Hepatocyte (in vitro differentiated cells): ENCODE measurements at regions not wholly inside any gene's neighbourhood (a gene's known extent, or its start where the extent isn't known, plus 50 kb on each side); places are given as distances from the start of the nearest gene placed in this dataset.

Experiments used
- DNase-seq: peaks from one replicate; pipeline ENCODE4 v3.0.0-alpha.2; 2016; ENCODE audit warnings: low spot score
- H2AFZ ChIP-seq: fragments of 200-600 bp; sonication (generic); 2 replicates; pipeline ENCODE4 v1.6.0; 2016; ENCODE audit warnings: antibody characterized with exemption, mild to moderate bottlenecking
- H3K27ac ChIP-seq: fragments of 200-600 bp; sonication (generic); 2 replicates; pipeline ENCODE4 v1.5.1; 2016; ENCODE audit warnings: mild to moderate bottlenecking
- H3K27me3 ChIP-seq: fragments of 200-600 bp; sonication (generic); 2 replicates; pipeline ENCODE4 v1.6.1; 2016
- H3K36me3 ChIP-seq: fragments of 200-600 bp; sonication (generic); replicated peaks from 2 replicates; pipeline ENCODE4 v1.5.1; 2016; ENCODE audit warnings: low read depth; ENCODE audit not compliant: insufficient read depth
- H3K4me1 ChIP-seq: fragments of 200-600 bp; sonication (generic); 2 replicates; pipeline ENCODE4 v1.5.1; 2016; ENCODE audit warnings: mild to moderate bottlenecking, moderate library complexity; ENCODE audit not compliant: insufficient read depth
- H3K4me2 ChIP-seq: fragments of 200-600 bp; sonication (generic); 2 replicates; pipeline ENCODE4 v1.6.0; 2016
- H3K4me3 ChIP-seq: fragments of 200-600 bp; sonication (generic); 2 replicates; pipeline ENCODE4 v1.5.1; 2016; ENCODE audit warnings: mild to moderate bottlenecking
- H3K79me2 ChIP-seq: fragments of 200-600 bp; sonication (generic); 2 replicates; pipeline ENCODE4 v1.6.0; 2017; ENCODE audit warnings: mild to moderate bottlenecking
- H3K9me2 ChIP-seq: fragments of 200-600 bp; sonication (generic); replicated peaks from 2 replicates; pipeline ENCODE4 v1.6.0; 2017; ENCODE audit warnings: mild to moderate bottlenecking; ENCODE audit not compliant: insufficient read depth
- H3K9me3 ChIP-seq: fragments of 200-600 bp; sonication (generic); 2 replicates; pipeline ENCODE4 v1.5.1; 2016; ENCODE audit warnings: low read depth, mild to moderate bottlenecking
- H4K20me1 ChIP-seq: fragments of 200-600 bp; sonication (generic); 2 replicates; pipeline ENCODE4 v1.6.0; 2016; ENCODE audit warnings: mild to moderate bottlenecking; ENCODE audit not compliant: insufficient read depth, poor library complexity, severe bottlenecking
- EZH2 ChIP-seq: fragments of 200-600 bp; sonication (generic); IDR thresholded peaks from 2 replicates; pipeline ENCODE4 v1.6.1; 2016; ENCODE audit warnings: antibody characterized with exemption, mild to moderate bottlenecking, borderline replicate concordance
- EZH2phosphoT487 ChIP-seq: fragments of 200-600 bp; sonication (generic); IDR thresholded peaks from one replicate; pipeline ENCODE4 v1.6.1; 2018; ENCODE audit warnings: antibody characterized with exemption, mild to moderate bottlenecking, low read depth, moderate library complexity; ENCODE audit not compliant: unreplicated experiment, severe bottlenecking
- WGBS: methylation state at CpG from one replicate; pipeline ENCODE4 v1.1.6; 2016; ENCODE audit warnings: low lambda C conversion rate; ENCODE audit errors: missing lambda C conversion rate; 5-methylcytosine and 5-hydroxymethylcytosine counted together
- TF ChIP-seq, protein P1 (sequence below): fragments of 200-600 bp; sonication (generic); IDR thresholded peaks from 2 replicates; pipeline ENCODE4 v1.5.1; 2016; ENCODE audit warnings: antibody characterized with exemption, mild to moderate bottlenecking; ENCODE audit not compliant: poor library complexity

DNA sequence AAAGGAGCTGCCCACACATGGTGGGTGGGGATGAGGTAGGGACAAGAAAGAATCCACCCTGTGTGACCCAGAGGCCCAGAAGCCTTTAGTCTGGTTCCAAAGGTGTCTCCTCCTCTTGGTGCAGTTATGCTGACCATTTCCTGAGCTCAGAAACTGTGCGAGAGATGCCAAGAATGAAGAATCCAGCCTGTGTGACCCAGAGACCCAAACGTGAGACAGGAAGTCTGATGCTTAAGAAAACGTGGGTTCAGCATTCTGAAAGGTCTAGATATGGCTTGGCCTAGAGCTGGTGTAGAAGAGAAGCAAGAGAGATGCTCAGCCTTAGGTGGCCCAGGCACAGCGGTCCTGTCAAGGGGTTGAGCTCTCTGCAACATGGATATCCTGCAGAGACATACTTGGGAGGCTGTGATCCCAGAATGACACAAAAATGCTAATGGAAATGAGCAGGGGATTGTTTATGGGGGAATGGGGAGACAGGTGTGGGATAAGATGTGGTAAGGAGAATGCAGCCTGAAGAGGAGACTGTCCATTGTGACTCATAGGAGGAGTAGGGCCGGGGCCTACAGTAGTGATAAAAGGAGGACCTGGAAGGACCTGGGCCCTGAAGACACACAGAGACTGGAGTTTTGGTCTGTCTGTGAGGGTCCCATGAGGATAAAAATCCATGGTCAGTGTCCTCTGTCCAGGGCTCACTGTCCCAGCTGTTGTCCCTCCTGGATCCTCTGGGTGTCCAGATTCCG lies 79.0 kb downstream of the ZNF280B start:
- Histone ChIP-seq H3K4me3 (no peak overlapping the region), H3K4me2 (no peak overlapping the region), H3K9me2 (no peaks in the 10 kb centered on the region), H4K20me1 (no peaks in the 10 kb centered on the region), H2AFZ (no peak overlapping the region), H3K27me3 (no peaks in the 10 kb centered on the region), H3K27ac (no peak overlapping the region), H3K36me3 (no peaks in the 10 kb centered on the region), H3K4me1 (no peaks in the 10 kb centered on the region), H3K9me3 (no peaks in the 10 kb centered on the region), H3K79me2 (no peaks in the 10 kb centered on the region)
- 66% methylated on average over 6 of the region's 6 CpGs for WGBS
- no peak for DNase-seq
- TF ChIP-seq, protein P1, sequence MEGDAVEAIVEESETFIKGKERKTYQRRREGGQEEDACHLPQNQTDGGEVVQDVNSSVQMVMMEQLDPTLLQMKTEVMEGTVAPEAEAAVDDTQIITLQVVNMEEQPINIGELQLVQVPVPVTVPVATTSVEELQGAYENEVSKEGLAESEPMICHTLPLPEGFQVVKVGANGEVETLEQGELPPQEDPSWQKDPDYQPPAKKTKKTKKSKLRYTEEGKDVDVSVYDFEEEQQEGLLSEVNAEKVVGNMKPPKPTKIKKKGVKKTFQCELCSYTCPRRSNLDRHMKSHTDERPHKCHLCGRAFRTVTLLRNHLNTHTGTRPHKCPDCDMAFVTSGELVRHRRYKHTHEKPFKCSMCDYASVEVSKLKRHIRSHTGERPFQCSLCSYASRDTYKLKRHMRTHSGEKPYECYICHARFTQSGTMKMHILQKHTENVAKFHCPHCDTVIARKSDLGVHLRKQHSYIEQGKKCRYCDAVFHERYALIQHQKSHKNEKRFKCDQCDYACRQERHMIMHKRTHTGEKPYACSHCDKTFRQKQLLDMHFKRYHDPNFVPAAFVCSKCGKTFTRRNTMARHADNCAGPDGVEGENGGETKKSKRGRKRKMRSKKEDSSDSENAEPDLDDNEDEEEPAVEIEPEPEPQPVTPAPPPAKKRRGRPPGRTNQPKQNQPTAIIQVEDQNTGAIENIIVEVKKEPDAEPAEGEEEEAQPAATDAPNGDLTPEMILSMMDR, result no peak
- no peak for TF ChIP-seq EZH2phosphoT487
- no peak for TF ChIP-seq EZH2

DNA sequence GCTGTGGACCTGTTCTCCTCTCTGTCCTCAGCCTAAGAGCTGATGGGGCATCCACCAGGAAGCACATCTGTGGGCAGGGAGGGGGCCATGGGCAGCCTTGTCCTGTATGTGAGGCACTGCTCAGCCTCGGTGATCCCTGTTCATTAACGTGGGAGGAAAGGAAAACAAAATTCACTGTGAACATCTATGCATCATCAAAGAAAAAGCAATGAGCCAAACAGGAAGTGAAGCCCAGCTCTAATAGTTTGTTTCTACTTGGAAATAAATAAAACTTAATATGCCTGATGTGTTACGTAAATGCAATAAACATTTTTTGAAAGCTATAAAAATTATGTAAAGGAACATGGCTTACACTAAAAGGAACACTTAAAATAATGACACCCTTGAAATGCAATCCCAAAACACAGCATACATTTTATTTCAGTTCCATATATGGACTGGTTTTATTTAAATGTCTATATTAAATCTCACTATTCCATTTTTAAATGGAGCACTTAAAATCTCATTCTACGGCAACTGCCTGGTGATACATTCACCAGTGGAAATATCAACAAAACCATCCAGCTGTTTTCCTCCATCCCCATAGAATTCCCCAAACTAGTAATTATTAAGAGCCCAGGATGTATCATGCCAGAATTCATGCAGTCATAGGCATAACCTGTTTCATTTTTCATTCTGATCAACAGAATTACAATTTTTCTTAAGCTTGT lies 78.3 kb downstream of the ZNF280B start:
- Histone ChIP-seq H3K9me3 (no peaks in the 10 kb centered on the region), H3K79me2 (no peaks in the 10 kb centered on the region), H3K4me3 (no peak overlapping the region), H3K27ac (no peak overlapping the region), H3K36me3 (no peaks in the 10 kb centered on the region), H3K4me1 (no peaks in the 10 kb centered on the region), H3K27me3 (no peaks in the 10 kb centered on the region), H3K9me2 (no peaks in the 10 kb centered on the region), H3K4me2 (no peak overlapping the region), H2AFZ (no peak overlapping the region), H4K20me1 (no peaks in the 10 kb centered on the region)
- 55% methylated on average over 4 of the region's 4 CpGs for WGBS
- no peak for TF ChIP-seq EZH2
- no peak for TF ChIP-seq EZH2phosphoT487
- TF ChIP-seq, protein P1, result no peak
- DNase-seq, result no peak

DNA sequence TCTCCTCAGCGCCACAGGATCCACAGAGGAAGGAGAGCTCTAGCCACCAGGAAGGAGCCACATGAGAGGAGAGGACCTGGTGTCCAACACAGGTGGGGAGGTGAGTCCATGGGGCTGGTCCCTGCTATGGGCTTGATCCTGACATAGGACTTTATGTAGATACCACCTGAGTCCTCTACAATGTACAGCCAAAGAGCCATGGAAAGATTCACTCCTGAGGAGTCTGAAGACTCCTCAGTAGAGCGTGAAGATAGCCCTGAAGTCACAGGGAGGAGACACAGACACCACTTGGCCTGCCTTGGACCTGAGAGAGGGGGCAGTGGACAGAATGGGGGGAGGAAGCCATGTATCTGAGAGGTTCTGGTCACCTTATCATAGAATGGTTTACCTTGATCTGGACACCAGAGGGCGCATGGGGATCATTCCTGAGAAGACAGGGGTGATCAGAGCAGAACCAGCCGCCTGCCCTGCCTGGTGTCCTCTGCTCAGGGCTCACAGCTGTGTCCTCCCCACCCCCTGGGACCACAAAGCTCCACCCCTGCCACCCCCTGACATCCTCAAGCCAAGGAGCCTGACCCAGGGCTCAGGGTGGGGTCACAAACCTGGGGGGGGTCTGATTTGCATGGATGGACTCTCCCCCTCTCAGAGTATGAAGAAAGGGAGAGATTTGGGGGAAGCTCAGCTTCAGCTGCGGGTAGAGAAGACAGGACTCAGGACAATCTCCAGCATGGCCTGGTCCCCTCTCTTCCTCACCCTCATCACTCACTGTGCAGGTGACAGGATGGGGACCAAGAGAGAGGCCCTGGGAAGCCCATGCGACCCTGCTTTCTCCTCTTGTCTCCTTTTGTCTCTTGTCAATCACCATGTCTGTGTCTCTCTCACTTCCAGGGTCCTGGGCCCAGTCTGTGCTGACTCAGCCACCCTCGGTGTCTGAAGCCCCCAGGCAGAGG lies 77.0 kb downstream of the ZNF280B start:
- Histone ChIP-seq H2AFZ (no peak overlapping the region), H3K9me3 (no peaks in the 10 kb centered on the region), H4K20me1 (no peaks in the 10 kb centered on the region), H3K27me3 (peaks cover 4% of the 10 kb centered on the region), H3K4me1 (no peaks in the 10 kb centered on the region), H3K9me2 (no peaks in the 10 kb centered on the region), H3K36me3 (no peaks in the 10 kb centered on the region), H3K4me3 (no peak overlapping the region), H3K79me2 (no peaks in the 10 kb centered on the region), H3K27ac (no peak overlapping the region), H3K4me2 (no peak overlapping the region)
- DNase-seq, result peak; percentile 84
- TF ChIP-seq EZH2phosphoT487, result no peak
- TF ChIP-seq, protein P1, result peak; percentile 60
- WGBS, result 50% methylated on average over 7 of the region's 7 CpGs
